ELR (cell line): ENCODE measurements at regions not wholly inside any gene's neighbourhood (a gene's known extent, or its start where the extent isn't known, plus 50 kb on each side); places are given as distances from the start of the nearest gene placed in this dataset.
"Not testable (repeated sequence)": the region's sequence is repeated elsewhere in the genome, so short reads cannot be mapped to it uniquely, and the experiment has no call there.

Source experiments
- DNase-seq: peaks from one replicate; pipeline ENCODE4 v3.0.0-alpha.2; 2015; ENCODE audit warnings: low read depth

- DNase-seq = no peak
Observed at GRCh38 chr18:27579364-27579763, 394.3 kb upstream of the CHST9 start.

DNA sequence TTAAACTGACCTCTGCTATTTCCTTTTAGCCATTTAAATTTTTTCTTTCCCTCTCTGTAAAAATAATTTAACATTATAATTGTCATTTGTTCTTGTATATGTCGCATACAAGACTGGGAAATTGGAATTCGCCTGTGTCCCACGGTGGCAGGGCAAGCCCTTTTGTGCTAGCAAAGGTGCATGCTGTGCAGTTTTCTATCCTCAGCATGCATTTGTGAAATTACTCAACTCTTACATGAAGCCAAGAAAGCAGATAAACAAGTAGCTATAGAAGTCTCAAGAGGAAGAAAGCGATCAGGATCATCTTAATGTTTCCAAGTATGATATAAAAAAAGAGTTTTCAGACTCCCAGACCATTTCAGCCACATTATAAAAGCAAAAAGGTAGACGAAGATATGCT is 392.6 kb upstream of the CHST9 start:
- no peak for DNase-seq

- no peak for DNase-seq
Observed at GRCh38 chr18:27577265-27577664, 392.2 kb upstream of the CHST9 start.

DNA sequence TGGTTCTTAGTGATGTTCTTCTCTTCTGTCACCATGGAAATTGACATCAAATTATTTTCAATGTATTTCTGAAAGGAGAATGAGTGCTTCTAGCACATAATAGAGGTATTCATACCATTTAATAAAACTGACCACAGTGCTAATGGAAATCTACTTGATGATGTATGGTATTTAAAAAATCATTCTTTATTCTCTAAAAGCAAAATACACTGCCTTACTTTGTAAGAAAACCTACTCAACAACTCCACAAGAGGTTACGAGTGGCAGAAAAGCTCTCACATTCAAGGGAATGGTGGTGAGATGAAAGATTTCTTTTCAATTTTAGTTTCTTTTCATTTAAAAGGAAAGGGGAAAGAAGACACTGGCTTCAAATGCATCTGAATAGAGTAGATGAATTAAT is 382.3 kb upstream of the CHST9 start:
- no peak for DNase-seq

DNA sequence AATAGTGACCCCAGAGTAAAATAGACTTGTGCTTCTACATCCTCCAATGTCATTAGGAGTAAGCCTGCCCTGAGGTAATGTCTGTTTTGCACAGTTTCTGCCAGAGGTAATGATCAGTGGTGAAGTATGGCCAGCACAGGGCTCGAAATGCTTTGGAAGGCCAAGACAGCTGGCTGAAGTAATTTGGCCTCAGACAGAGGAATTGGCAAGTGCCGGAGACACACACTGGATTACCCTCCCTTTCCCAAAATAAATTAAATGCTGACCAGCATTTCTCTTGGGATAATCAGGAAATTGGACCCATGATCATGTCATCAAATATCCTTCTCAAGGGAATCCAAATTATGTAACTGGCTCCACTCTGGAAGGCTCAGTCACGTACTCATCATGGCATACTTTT is 379.0 kb upstream of the CHST9 start:
- DNase-seq = no peak

- DNase-seq = no peak
Observed at GRCh38 chr18:27558388-27559155, 373.5 kb upstream of the CHST9 start.

- no peak for DNase-seq
Observed at GRCh38 chr18:27556741-27557140, 371.6 kb upstream of the CHST9 start.

- DNase-seq = no peak
Observed at GRCh38 chr18:27549335-27550039, 364.4 kb upstream of the CHST9 start.

GRCh38 chr18:27546991-27547390 is 361.9 kb upstream of the CHST9 start:
- no peak for DNase-seq

DNA sequence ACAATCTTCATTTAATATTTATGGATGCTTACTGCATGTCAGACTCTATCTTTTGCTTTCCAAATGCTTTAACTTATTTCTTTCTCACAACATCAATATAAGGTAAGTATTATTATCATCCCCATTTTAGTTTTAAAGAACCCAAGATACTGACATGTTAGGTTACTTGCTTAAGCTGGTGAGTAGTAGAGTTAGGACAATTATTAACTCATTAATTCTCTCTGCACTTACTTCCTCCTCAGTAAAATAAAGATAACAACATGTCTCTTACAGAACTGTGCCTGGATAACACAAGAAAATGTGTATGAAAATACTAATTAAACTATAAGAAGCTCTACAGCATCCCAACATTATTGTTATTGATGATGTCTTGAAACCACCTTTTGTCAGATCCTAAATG is 359.1 kb upstream of the CHST9 start:
- DNase-seq = no peak

DNA sequence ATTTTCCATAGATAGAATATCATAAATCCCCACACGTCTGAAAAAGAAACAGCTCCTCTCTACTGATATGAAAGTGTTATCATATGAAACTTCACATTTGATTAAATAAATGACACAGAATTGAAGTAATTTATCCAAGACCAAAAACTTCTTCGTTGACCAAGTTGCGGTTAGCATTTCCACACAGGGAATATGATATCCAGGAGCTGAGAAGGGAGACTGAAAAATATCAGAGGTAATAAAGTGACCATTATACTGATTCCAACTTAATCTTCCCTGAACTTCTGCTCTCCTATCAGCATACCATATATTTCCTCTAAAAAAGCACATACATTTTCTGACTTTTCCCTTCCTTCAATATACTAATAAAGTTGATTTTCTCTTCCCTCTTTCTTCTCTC is 356.2 kb upstream of the CHST9 start:
- DNase-seq = no peak

- no peak for DNase-seq
Observed at GRCh38 chr18:27540111-27540510, 355.0 kb upstream of the CHST9 start.

DNA sequence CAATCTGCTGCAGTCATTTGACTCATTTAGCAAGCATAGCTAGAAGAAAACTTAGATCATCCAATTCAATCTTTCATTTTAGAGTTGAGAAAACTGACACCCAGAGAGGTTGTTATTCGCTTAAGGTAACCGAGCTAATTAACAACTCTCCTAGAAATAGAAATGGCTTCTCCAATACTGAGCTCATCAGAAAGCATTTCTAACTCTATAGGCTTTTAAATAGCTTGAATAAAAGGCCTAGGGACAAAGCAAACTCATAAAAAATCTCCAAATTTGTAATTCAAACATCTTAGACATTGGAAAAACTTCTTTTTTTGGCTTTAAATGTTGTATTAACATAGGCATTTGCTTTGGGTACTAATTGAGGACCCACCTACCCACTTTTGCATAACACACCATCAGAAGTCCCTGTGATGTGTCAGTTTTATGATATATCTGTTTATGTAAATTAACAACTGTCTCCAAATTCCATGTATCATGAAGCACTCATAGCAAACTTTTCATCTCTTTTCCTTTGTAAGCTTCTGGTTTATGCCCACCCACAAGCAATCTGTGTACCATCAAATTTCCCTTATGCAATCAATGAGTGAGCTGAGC is 343.9 kb upstream of the CHST9 start:
- DNase-seq = no peak

- no peak for DNase-seq
Observed at GRCh38 chr18:27527856-27528255, 342.7 kb upstream of the CHST9 start.

GRCh38 chr18:27520401-27520800 is 335.3 kb upstream of the CHST9 start:
- DNase-seq = no peak

DNA sequence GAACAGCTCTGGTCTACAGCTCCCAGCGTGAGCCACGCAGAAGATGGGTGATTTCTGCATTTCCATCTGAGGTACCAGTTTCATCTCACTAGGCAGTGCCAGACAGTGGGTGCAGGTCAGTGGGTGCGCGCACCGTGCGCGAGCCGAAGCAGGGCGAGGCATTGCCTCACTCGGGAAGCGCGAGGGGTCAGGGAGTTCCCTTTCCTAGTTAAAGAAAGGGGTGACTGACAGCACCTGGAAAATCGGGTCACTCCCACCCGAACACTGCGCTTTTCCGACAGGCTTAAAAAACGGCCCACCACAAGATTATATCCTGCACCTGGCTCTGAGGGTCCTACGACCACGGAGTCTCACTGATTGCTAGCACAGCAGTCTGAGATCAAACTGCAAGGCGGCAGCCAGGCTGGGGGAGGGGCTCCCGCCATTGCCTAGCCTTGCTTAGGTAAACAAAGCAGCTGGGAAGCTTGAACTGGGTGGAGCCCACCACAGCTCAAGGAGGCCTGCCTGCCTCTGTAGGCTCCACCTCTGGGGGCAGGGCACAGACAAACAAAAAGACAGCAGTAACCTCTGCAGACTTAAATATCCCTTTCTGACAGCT is 325.0 kb upstream of the CHST9 start:
- not testable (repeated sequence) for DNase-seq

GRCh38 chr18:27501671-27502070 is 316.6 kb upstream of the CHST9 start:
- DNase-seq = no peak

- DNase-seq = no peak
Observed at GRCh38 chr18:27500531-27500930, 315.4 kb upstream of the CHST9 start.

DNA sequence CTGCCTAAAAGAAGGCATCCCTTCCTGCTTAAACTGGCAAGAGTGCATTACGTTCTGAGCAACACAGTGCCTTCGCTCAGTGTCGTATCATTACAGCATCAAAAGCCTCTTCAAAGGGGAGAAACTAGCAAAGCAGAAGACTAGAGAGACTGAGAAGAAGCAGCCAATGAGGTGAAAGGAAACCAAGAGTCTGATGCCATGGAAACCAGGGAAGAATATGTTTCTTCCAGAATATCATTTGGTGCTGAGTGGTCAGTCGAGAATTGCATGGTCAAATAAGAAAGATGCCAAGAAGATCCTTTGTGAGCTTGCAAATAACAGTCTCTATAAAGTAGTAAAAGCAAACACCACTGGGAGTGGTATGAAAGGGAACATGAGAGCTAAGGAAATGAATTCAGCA is 312.1 kb upstream of the CHST9 start:
- DNase-seq = no peak

GRCh38 chr18:27493182-27493581 is 308.1 kb upstream of the CHST9 start:
- DNase-seq = no peak

DNA sequence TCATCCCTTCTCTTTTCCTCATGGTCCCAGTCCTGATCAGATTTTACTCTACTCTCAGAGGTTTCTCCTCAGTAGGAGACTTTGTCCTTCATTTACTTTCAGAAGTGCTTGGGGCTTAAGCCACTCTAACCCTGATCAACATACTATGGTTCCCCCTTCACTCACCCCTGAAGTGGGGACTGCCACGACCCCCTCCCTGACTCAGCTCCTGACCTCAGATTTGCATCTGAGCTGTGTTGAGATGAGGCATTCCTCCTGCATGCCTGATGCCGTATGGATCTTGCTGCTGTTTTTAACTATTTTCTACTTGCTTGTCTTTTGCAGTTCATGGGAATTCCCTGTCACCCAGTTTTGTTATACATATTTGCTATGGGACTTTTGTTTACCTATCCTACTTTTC is 306.7 kb upstream of the CHST9 start:
- no peak for DNase-seq

DNA sequence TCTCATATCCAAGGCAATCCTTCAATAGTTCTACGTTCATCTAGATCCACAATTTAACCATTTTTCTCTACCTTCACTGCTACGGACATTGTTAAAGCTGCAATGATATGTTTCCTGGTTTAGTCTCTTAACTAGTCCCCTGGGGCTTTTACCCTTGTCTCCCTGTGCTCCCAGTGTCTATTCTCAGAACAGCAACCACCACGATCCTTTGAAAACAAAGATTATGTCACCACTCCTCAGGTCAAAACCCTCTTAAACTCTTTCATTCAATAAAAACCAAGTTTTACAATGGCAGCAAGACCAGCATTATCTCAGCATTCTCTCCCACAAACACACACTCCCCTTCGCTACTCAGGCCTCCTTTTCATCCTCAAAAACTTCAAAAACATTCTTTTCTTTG is 298.2 kb upstream of the CHST9 start:
- no peak for DNase-seq

DNA sequence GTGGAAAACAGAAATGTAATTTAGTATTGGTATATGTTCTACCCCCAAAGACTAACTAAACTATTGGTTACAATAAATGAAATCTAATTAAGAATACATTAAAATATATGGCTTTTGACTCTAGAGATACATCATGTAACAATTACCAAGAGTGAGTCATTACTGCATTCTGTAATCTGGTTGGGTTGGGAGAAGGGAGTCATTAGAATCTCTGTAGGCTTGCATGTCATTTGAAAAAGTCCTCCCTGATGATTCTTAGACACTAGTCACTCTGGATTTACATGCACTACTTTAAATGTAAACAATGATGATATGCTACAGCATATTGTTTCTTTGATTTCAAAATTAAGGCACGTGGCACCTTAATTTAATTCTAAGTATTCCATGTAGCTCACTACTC is 293.4 kb upstream of the CHST9 start:
- no peak for DNase-seq
